Loucy (cell line): ENCODE measurements at regions not wholly inside any gene's neighbourhood (a gene's known extent, or its start where the extent isn't known, plus 50 kb on each side); places are given as distances from the start of the nearest gene placed in this dataset.

Source experiments
- H2AFZ ChIP-seq: fragments of 200-600 bp; sonication (generic); 2 replicates; pipeline ENCODE4 v1.6.0; 2016; ENCODE audit warnings: antibody characterized with exemption, mild to moderate bottlenecking, low read length, moderate library complexity
- H3F3A ChIP-seq: fragments of 200-600 bp; 2 replicates; pipeline ENCODE4 v1.6.0; 2016; ENCODE audit warnings: antibody characterized with exemption, low read depth, mild to moderate bottlenecking
- H3K27me3 ChIP-seq: fragments of 200-600 bp; sonication (generic); 2 replicates; pipeline ENCODE4 v1.6.1; 2014; ENCODE audit warnings: low read length, mild to moderate bottlenecking; ENCODE audit not compliant: insufficient read depth, poor library complexity, severe bottlenecking
- H3K36me3 ChIP-seq: fragments of 200-600 bp; sonication (generic); 2 replicates; pipeline ENCODE4 v1.6.1; 2016; ENCODE audit warnings: low read length; ENCODE audit not compliant: insufficient read depth
- H3K4me1 ChIP-seq: fragments of 200-600 bp; sonication (generic); 2 replicates; pipeline ENCODE4 v1.5.1; 2014; ENCODE audit warnings: low read length, mild to moderate bottlenecking; ENCODE audit not compliant: insufficient read depth, poor library complexity, severe bottlenecking
- H3K4me2 ChIP-seq: fragments of 200-600 bp; sonication (generic); 2 replicates; pipeline ENCODE4 v1.6.0; 2014; ENCODE audit warnings: antibody characterized with exemption, low read length, low read depth, mild to moderate bottlenecking; ENCODE audit not compliant: poor library complexity, severe bottlenecking
- H3K4me3 ChIP-seq: fragments of 200-600 bp; sonication (generic); 2 replicates; pipeline ENCODE4 v1.5.1; 2014; ENCODE audit warnings: low read length, mild to moderate bottlenecking, mixed read lengths; ENCODE audit not compliant: poor library complexity, severe bottlenecking
- H3K79me2 ChIP-seq: fragments of 200-600 bp; sonication (generic); 2 replicates; pipeline ENCODE4 v1.6.1; 2014; ENCODE audit warnings: low read length; ENCODE audit not compliant: insufficient read depth
- H3K9ac ChIP-seq: fragments of 200-600 bp; sonication (generic); 2 replicates; pipeline ENCODE4 v1.6.0; 2014; ENCODE audit warnings: mild to moderate bottlenecking, low read depth, low read length, moderate library complexity; ENCODE audit not compliant: poor library complexity, severe bottlenecking
- H3K9me2 ChIP-seq: fragments of 200-600 bp; sonication (generic); replicated peaks from 2 replicates; pipeline ENCODE4 v1.6.1; 2016; ENCODE audit warnings: low read depth, low read length, mixed read lengths
- H3K9me3 ChIP-seq: fragments of 200-600 bp; sonication (generic); 2 replicates; pipeline ENCODE4 v1.6.1; 2014; ENCODE audit warnings: mild to moderate bottlenecking, antibody characterized with exemption, low read length, low read depth; ENCODE audit not compliant: insufficient read depth
- H4K20me1 ChIP-seq: fragments of 200-600 bp; sonication (generic); 2 replicates; pipeline ENCODE4 v1.6.0; 2014; ENCODE audit warnings: antibody characterized with exemption, low read length, mild to moderate bottlenecking; ENCODE audit not compliant: insufficient read depth, poor library complexity, severe bottlenecking
- EZH2phosphoT487 ChIP-seq: fragments of 200-600 bp; IDR thresholded peaks from 2 replicates; pipeline ENCODE4 v1.6.1; 2018; ENCODE audit warnings: antibody characterized with exemption, mild to moderate bottlenecking, moderate library complexity, borderline replicate concordance
- TF ChIP-seq, protein P1 (sequence below): fragments of 200-600 bp; sonication (generic); conservative IDR thresholded peaks from 2 replicates; pipeline ENCODE4 v1.5.1; 2014; ENCODE audit warnings: mild to moderate bottlenecking, antibody characterized with exemption, low read length

DNA sequence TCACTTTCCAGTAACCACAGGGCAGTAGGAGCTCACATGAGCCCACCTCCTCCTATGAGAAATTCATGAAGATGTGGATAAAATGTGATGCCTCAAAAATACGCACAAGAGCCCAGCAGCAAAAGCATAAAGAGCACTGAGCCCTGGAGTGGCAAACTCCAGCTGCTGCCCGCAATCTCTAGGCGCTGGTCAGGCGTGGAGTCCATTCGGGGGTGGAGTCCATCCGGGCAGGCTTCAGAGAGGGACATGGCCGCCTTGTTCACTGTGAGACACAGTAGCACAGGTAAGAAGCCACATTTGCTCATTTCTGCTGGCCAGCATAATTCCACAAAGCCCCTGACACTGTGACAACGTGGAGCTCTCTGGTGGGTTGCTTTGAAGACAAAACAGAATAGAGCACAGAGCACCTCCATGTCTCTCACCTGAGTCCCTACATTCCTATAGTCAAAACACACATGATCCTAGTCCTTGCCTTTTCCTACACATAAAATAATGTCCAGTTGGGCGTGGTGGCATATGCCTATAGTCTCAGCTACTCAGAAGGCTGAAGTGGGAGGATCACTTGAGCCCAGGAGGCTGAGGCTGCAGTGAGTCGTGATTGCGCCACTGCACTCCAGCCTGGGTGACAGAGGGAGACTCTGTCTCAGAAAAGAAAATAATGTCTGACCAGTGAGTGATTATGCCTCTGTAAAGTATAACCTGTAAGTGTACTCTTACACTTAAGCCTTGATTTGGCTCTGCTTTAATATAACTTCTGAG, 365.2 kb downstream of the GADD45G start:
- H3K27me3 ChIP-seq: no peaks in the 10 kb centered on the region
- TF ChIP-seq, protein P1, sequence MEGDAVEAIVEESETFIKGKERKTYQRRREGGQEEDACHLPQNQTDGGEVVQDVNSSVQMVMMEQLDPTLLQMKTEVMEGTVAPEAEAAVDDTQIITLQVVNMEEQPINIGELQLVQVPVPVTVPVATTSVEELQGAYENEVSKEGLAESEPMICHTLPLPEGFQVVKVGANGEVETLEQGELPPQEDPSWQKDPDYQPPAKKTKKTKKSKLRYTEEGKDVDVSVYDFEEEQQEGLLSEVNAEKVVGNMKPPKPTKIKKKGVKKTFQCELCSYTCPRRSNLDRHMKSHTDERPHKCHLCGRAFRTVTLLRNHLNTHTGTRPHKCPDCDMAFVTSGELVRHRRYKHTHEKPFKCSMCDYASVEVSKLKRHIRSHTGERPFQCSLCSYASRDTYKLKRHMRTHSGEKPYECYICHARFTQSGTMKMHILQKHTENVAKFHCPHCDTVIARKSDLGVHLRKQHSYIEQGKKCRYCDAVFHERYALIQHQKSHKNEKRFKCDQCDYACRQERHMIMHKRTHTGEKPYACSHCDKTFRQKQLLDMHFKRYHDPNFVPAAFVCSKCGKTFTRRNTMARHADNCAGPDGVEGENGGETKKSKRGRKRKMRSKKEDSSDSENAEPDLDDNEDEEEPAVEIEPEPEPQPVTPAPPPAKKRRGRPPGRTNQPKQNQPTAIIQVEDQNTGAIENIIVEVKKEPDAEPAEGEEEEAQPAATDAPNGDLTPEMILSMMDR: no peak

DNA sequence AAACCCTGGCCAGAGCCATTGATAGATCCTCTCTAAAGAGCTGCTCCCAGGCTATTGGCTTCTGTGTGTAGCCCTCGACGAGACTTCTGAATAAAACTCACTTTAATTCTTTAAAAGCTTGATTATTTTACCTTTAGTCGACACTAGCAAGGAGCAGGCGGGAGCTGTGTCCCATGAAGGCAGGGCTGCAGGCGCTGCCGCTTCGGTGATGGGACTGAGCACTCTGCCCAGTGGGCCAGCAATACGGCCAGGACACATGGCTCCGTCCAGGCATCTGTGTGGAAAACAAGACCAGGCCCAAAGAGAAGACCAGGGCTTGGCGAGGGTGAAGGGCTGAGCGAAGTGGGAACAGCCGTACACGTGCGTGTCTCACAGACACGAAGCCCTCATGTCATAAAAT, 365.9 kb downstream of the GADD45G start:
- H3K36me3 ChIP-seq: no peaks in the 10 kb centered on the region
- H3K4me2 ChIP-seq: no peak overlapping the region
- H3K79me2 ChIP-seq: no peaks in the 10 kb centered on the region
- no peaks in the 10 kb centered on the region for H3F3A ChIP-seq
- TF ChIP-seq EZH2phosphoT487: no peak
- TF ChIP-seq, protein P1: no peak
- no peak overlapping the region for H3K4me3 ChIP-seq
- H3K9ac ChIP-seq: no peak overlapping the region
- H4K20me1 ChIP-seq: no peaks in the 10 kb centered on the region
- H3K4me1 ChIP-seq: no peaks in the 10 kb centered on the region
- no peaks in the 10 kb centered on the region for H3K9me3 ChIP-seq
- H2AFZ ChIP-seq: no peak overlapping the region
- no peaks in the 10 kb centered on the region for H3K9me2 ChIP-seq
- H3K27me3 ChIP-seq: no peaks in the 10 kb centered on the region

More for the DNA sequence above, 365.2 kb downstream of the GADD45G start:
- no peak overlapping the region for H2AFZ ChIP-seq
- no peak overlapping the region for H3K4me3 ChIP-seq
- no peaks in the 10 kb centered on the region for H3K9me2 ChIP-seq
- no peaks in the 10 kb centered on the region for H3K9me3 ChIP-seq
- no peaks in the 10 kb centered on the region for H4K20me1 ChIP-seq
- no peaks in the 10 kb centered on the region for H3K4me1 ChIP-seq
- no peak overlapping the region for H3K4me2 ChIP-seq
- H3F3A ChIP-seq: no peaks in the 10 kb centered on the region
- H3K79me2 ChIP-seq: no peaks in the 10 kb centered on the region
- H3K9ac ChIP-seq: no peak overlapping the region
- no peaks in the 10 kb centered on the region for H3K36me3 ChIP-seq

DNA sequence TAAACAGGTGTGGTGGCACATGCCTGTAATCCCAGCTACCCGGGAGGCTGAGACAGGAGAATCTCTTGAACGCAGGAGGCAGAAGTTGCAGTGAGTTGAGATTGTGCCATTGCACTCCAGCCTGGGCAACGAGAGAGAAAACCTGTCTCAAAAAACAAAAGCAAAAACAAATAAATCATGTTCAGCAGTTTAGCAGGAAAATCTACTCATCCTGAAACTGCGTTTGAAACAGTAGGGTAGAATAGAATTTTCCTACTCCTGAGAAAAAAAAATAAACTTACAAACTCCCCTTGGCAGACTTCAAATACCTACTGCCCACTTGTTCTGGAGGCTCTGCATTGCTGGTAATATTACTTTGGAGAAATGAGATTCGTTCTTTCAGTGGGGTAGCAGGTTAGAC, 367.7 kb downstream of the GADD45G start:
- no peak overlapping the region for H3K4me3 ChIP-seq
- TF ChIP-seq EZH2phosphoT487: no peak
- no peaks in the 10 kb centered on the region for H3K27me3 ChIP-seq
- H3K9me2 ChIP-seq: no peaks in the 10 kb centered on the region
- no peak overlapping the region for H3K9ac ChIP-seq
- H4K20me1 ChIP-seq: no peaks in the 10 kb centered on the region
- H2AFZ ChIP-seq: no peak overlapping the region
- no peak overlapping the region for H3K4me2 ChIP-seq
- no peaks in the 10 kb centered on the region for H3K4me1 ChIP-seq
- no peaks in the 10 kb centered on the region for H3K9me3 ChIP-seq
- H3K79me2 ChIP-seq: no peaks in the 10 kb centered on the region
- H3K36me3 ChIP-seq: no peaks in the 10 kb centered on the region
- no peaks in the 10 kb centered on the region for H3F3A ChIP-seq

DNA sequence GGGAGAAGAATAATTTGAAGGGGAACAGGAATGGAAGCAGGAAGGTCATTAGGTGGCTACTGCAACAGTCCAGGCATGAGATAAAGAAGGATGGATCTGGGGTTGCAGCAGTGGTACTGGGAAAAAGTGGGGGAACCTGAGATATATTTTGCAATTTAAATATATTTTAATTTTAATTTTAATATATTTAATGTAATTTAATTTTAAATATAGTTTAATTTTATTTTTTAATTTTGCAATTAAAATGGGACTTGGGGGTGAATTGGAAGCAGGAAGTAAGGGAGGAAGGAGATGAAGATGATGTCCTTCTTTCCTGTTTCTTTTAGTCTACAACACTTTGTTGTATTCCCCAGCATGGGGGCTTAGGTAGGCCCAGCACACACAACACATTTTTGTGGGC, 369.8 kb downstream of the GADD45G start:
- TF ChIP-seq, protein P1: no peak
- TF ChIP-seq EZH2phosphoT487: no peak
- H2AFZ ChIP-seq: no peak overlapping the region
- no peak overlapping the region for H3K9ac ChIP-seq

More for the DNA sequence above, 369.8 kb downstream of the GADD45G start:
- Histone ChIP-seq H3K9me2 (no peaks in the 10 kb centered on the region), H3K36me3 (no peaks in the 10 kb centered on the region), H3K4me3 (no peak overlapping the region), H3K4me1 (no peaks in the 10 kb centered on the region), H3K9me3 (no peaks in the 10 kb centered on the region), H3K79me2 (no peaks in the 10 kb centered on the region), H3F3A (no peaks in the 10 kb centered on the region), H4K20me1 (no peaks in the 10 kb centered on the region), H3K4me2 (no peak overlapping the region), H3K27me3 (no peaks in the 10 kb centered on the region)
